HG02884 (cell line): ENCODE measurements at regions not wholly inside any gene's neighbourhood (a gene's known extent, or its start where the extent isn't known, plus 50 kb on each side); places are given as distances from the start of the nearest gene placed in this dataset.
A peak's percentile ranks its signal among the peaks of the same experiment; 100 is the strongest.

Source experiments
- ATAC-seq: cut with Tn5 transposase; IDR thresholded peaks from one replicate; pipeline ENCODE4 v1.9.1; 2021; ENCODE audit warnings: mild to moderate bottlenecking, moderate library complexity; ENCODE audit not compliant: unreplicated experiment

GRCh38 chr13:102993348-102993747 lies 72.9 kb downstream of the SLC10A2 start:
- ATAC-seq, result no peak

- ATAC-seq, result no peak
Measured at GRCh38 chr13:102984210-102984609, 82.0 kb downstream of the SLC10A2 start.

- no peak for ATAC-seq
Measured at GRCh38 chr13:102983496-102983895, 82.7 kb downstream of the SLC10A2 start.

GRCh38 chr13:102980331-102980982 lies 85.8 kb downstream of the SLC10A2 start:
- no peak for ATAC-seq

GRCh38 chr13:102978168-102978567 lies 88.0 kb downstream of the SLC10A2 start:
- no peak for ATAC-seq

- no peak for ATAC-seq
Measured at GRCh38 chr13:102977471-102977870, 88.7 kb downstream of the SLC10A2 start.

GRCh38 chr13:102974317-102975087 lies 91.7 kb downstream of the SLC10A2 start:
- no peak for ATAC-seq

- ATAC-seq, result no peak
Measured at GRCh38 chr13:102972191-102972590, 94.0 kb downstream of the SLC10A2 start.

GRCh38 chr13:102970542-102970941 lies 95.7 kb downstream of the SLC10A2 start:
- ATAC-seq, result peak; percentile 89

GRCh38 chr13:102968572-102969228 lies 97.5 kb downstream of the SLC10A2 start:
- ATAC-seq, result peak; percentile 38

- ATAC-seq, result no peak
Measured at GRCh38 chr13:102965802-102966201, 100.4 kb downstream of the SLC10A2 start.

GRCh38 chr13:102962430-102962829 lies 103.8 kb downstream of the SLC10A2 start:
- ATAC-seq, result peak; percentile 61

- no peak for ATAC-seq
Measured at GRCh38 chr13:102960959-102961358, 105.3 kb downstream of the SLC10A2 start.

GRCh38 chr13:102956449-102956848 lies 109.8 kb downstream of the SLC10A2 start:
- ATAC-seq, result no peak

- no peak for ATAC-seq
Measured at GRCh38 chr13:102954350-102954749, 108.5 kb downstream of the ERCC5 start.

GRCh38 chr13:102951808-102952207 lies 106.0 kb downstream of the ERCC5 start:
- no peak for ATAC-seq

- ATAC-seq, result no peak
Measured at GRCh38 chr13:102947745-102948405, 102.0 kb downstream of the ERCC5 start.

- ATAC-seq, result no peak
Measured at GRCh38 chr13:102945886-102946285, 100.1 kb downstream of the ERCC5 start.

- no peak for ATAC-seq
Measured at GRCh38 chr13:102945324-102945815, 99.5 kb downstream of the ERCC5 start.

- no peak for ATAC-seq
Measured at GRCh38 chr13:102944821-102945220, 99.0 kb downstream of the ERCC5 start.

GRCh38 chr13:102940770-102941169 lies 94.9 kb downstream of the ERCC5 start:
- ATAC-seq, result no peak
